SJSA1 (cell line): ENCODE measurements at regions not wholly inside any gene's neighbourhood (a gene's known extent, or its start where the extent isn't known, plus 50 kb on each side); places are given as distances from the start of the nearest gene placed in this dataset.
A peak's percentile ranks its signal among the peaks of the same experiment; 100 is the strongest.

Experiments
- DNase-seq, 2 experiments: peaks; one replicate each; pipeline ENCODE4 v3.0.0-alpha.2; 2015 to 2020; ENCODE audit warnings: low spot score in 2 of 2, low read depth in 1 of 2
- H3K27ac ChIP-seq: fragments of 250-450 bp; sonication (Bioruptor Pico); 2 replicates; pipeline ENCODE4 v1.5.1; 2020; ENCODE audit warnings: mild to moderate bottlenecking, moderate library complexity
- H3K27me3 ChIP-seq: fragments of 250-450 bp; sonication (Bioruptor Pico); replicated peaks from 2 replicates; pipeline ENCODE4 v1.5.1; 2020; ENCODE audit warnings: mild to moderate bottlenecking, moderate library complexity
- H3K36me3 ChIP-seq: fragments of 250-450 bp; sonication (Bioruptor Pico); 2 replicates; pipeline ENCODE4 v1.5.1; 2020; ENCODE audit warnings: mild to moderate bottlenecking
- H3K4me1 ChIP-seq: fragments of 250-450 bp; sonication (Bioruptor Pico); replicated peaks from 2 replicates; pipeline ENCODE4 v1.6.1; 2021; ENCODE audit warnings: mild to moderate bottlenecking
- H3K4me3 ChIP-seq: fragments of 250-450 bp; sonication (Bioruptor Pico); 2 replicates; pipeline ENCODE4 v1.5.1; 2020; ENCODE audit warnings: mild to moderate bottlenecking
- H3K9me3 ChIP-seq: fragments of 250-450 bp; sonication (Bioruptor Pico); replicated peaks from 2 replicates; pipeline ENCODE4 v1.5.1; 2020; ENCODE audit warnings: mild to moderate bottlenecking

GRCh38 chr2:51722311-51722710, 690.4 kb upstream of the NRXN1 start:
- Histone ChIP-seq H3K36me3 (no peaks in the 10 kb centered on the region), H3K27me3 (no peaks in the 10 kb centered on the region), H3K4me1 (no peaks in the 10 kb centered on the region), H3K27ac (no peak overlapping the region), H3K4me3 (no peak overlapping the region), H3K9me3 (no peaks in the 10 kb centered on the region)
- DNase-seq, result no peak

GRCh38 chr2:51720826-51721225, 688.9 kb upstream of the NRXN1 start:
- DNase-seq, result no peak
- no peaks in the 10 kb centered on the region for H3K27me3 ChIP-seq
- no peak overlapping the region for H3K4me3 ChIP-seq
- no peaks in the 10 kb centered on the region for H3K4me1 ChIP-seq
- no peaks in the 10 kb centered on the region for H3K9me3 ChIP-seq
- no peak overlapping the region for H3K27ac ChIP-seq
- no peaks in the 10 kb centered on the region for H3K36me3 ChIP-seq

GRCh38 chr2:51718881-51719280, 686.9 kb upstream of the NRXN1 start:
- DNase-seq, result no peak
- Histone ChIP-seq H3K9me3 (peaks cover 3% of the 10 kb centered on the region; the same call in 1 of the 2 replicates), H3K27ac (no peak overlapping the region), H3K4me3 (no peak overlapping the region), H3K27me3 (no peaks in the 10 kb centered on the region), H3K4me1 (no peaks in the 10 kb centered on the region), H3K36me3 (no peaks in the 10 kb centered on the region)

- peak in 1 of 2 experiments; percentile 3 for DNase-seq
- peaks cover 3% of the 10 kb centered on the region; the same call in 1 of the 2 replicates for H3K9me3 ChIP-seq
- H3K27ac ChIP-seq, result no peak overlapping the region
These were observed 685.4 kb upstream of the NRXN1 start for GRCh38 chr2:51717312-51717711.

GRCh38 chr2:51711766-51712165, 679.8 kb upstream of the NRXN1 start:
- H3K4me1 ChIP-seq, result no peaks in the 10 kb centered on the region
- H3K27me3 ChIP-seq, result no peaks in the 10 kb centered on the region
- DNase-seq, result no peak

More at GRCh38 chr2:51717312-51717711, 685.4 kb upstream of the NRXN1 start:
- H3K4me1 ChIP-seq, result no peaks in the 10 kb centered on the region
- H3K36me3 ChIP-seq, result no peaks in the 10 kb centered on the region
- no peaks in the 10 kb centered on the region for H3K27me3 ChIP-seq
- no peak overlapping the region for H3K4me3 ChIP-seq

GRCh38 chr2:51710222-51710621, 678.3 kb upstream of the NRXN1 start:
- no peak for DNase-seq
- Histone ChIP-seq H3K27me3 (no peaks in the 10 kb centered on the region), H3K27ac (no peak overlapping the region)

More at GRCh38 chr2:51711766-51712165, 679.8 kb upstream of the NRXN1 start:
- Histone ChIP-seq H3K27ac (no peak overlapping the region), H3K36me3 (no peaks in the 10 kb centered on the region), H3K4me3 (no peak overlapping the region), H3K9me3 (peaks cover 3% of the 10 kb centered on the region; the same call in 1 of the 2 replicates)

GRCh38 chr2:51707625-51708024, 675.7 kb upstream of the NRXN1 start:
- Histone ChIP-seq H3K27ac (no peak overlapping the region), H3K4me3 (no peak overlapping the region), H3K4me1 (no peaks in the 10 kb centered on the region), H3K9me3 (no peaks in the 10 kb centered on the region), H3K36me3 (no peaks in the 10 kb centered on the region), H3K27me3 (no peaks in the 10 kb centered on the region)
- DNase-seq, result no peak

More at GRCh38 chr2:51710222-51710621, 678.3 kb upstream of the NRXN1 start:
- Histone ChIP-seq H3K36me3 (no peaks in the 10 kb centered on the region), H3K9me3 (peaks cover 2% of the 10 kb centered on the region; the same call in 1 of the 2 replicates), H3K4me1 (no peaks in the 10 kb centered on the region), H3K4me3 (no peak overlapping the region)

GRCh38 chr2:51706220-51706619, 674.3 kb upstream of the NRXN1 start:
- DNase-seq, result no peak
- no peak overlapping the region for H3K27ac ChIP-seq
- no peaks in the 10 kb centered on the region for H3K4me1 ChIP-seq
- no peaks in the 10 kb centered on the region for H3K36me3 ChIP-seq
- H3K4me3 ChIP-seq, result no peak overlapping the region
- H3K27me3 ChIP-seq, result no peaks in the 10 kb centered on the region
- no peaks in the 10 kb centered on the region for H3K9me3 ChIP-seq

- Histone ChIP-seq H3K4me1 (no peaks in the 10 kb centered on the region), H3K36me3 (no peaks in the 10 kb centered on the region), H3K27me3 (no peaks in the 10 kb centered on the region), H3K9me3 (no peaks in the 10 kb centered on the region), H3K4me3 (no peak overlapping the region), H3K27ac (no peak overlapping the region)
- DNase-seq, result no peak
These were observed 673.5 kb upstream of the NRXN1 start for GRCh38 chr2:51705417-51705816.

- Histone ChIP-seq H3K4me1 (no peaks in the 10 kb centered on the region), H3K27ac (no peak overlapping the region), H3K9me3 (no peaks in the 10 kb centered on the region), H3K27me3 (no peaks in the 10 kb centered on the region), H3K36me3 (no peaks in the 10 kb centered on the region), H3K4me3 (no peak overlapping the region)
- DNase-seq, result no peak
These were observed 666.1 kb upstream of the NRXN1 start for GRCh38 chr2:51698021-51698420.

GRCh38 chr2:51697095-51697494, 665.2 kb upstream of the NRXN1 start:
- H3K9me3 ChIP-seq, result no peaks in the 10 kb centered on the region
- no peak overlapping the region for H3K27ac ChIP-seq
- H3K4me3 ChIP-seq, result no peak overlapping the region
- H3K4me1 ChIP-seq, result no peaks in the 10 kb centered on the region
- no peaks in the 10 kb centered on the region for H3K27me3 ChIP-seq
- no peak for DNase-seq
- no peaks in the 10 kb centered on the region for H3K36me3 ChIP-seq

- Histone ChIP-seq H3K4me1 (no peaks in the 10 kb centered on the region), H3K4me3 (no peak overlapping the region), H3K9me3 (no peaks in the 10 kb centered on the region), H3K27ac (no peak overlapping the region), H3K36me3 (no peaks in the 10 kb centered on the region), H3K27me3 (no peaks in the 10 kb centered on the region)
- DNase-seq, result no peak
These were observed 663.6 kb upstream of the NRXN1 start for GRCh38 chr2:51695531-51695930.

- Histone ChIP-seq H3K27ac (no peak overlapping the region), H3K36me3 (no peaks in the 10 kb centered on the region), H3K4me3 (no peak overlapping the region), H3K27me3 (no peaks in the 10 kb centered on the region), H3K9me3 (no peaks in the 10 kb centered on the region), H3K4me1 (no peaks in the 10 kb centered on the region)
- no peak for DNase-seq
These were observed 661.7 kb upstream of the NRXN1 start for GRCh38 chr2:51693640-51694039.

- Histone ChIP-seq H3K36me3 (no peaks in the 10 kb centered on the region), H3K9me3 (no peaks in the 10 kb centered on the region), H3K27ac (no peak overlapping the region), H3K4me3 (no peak overlapping the region), H3K4me1 (no peaks in the 10 kb centered on the region), H3K27me3 (no peaks in the 10 kb centered on the region)
- DNase-seq, result no peak
These were observed 649.9 kb upstream of the NRXN1 start for GRCh38 chr2:51681854-51682253.

- no peak for DNase-seq
- Histone ChIP-seq H3K9me3 (no peaks in the 10 kb centered on the region; the same call in 1 of the 2 replicates), H3K4me3 (no peak overlapping the region), H3K27ac (no peak overlapping the region), H3K4me1 (no peaks in the 10 kb centered on the region), H3K36me3 (no peaks in the 10 kb centered on the region), H3K27me3 (no peaks in the 10 kb centered on the region)
These were observed 641.7 kb upstream of the NRXN1 start for GRCh38 chr2:51673628-51674027.
